ENCODE measurements at regions not wholly inside any gene's neighbourhood (a gene's known extent, or its start where the extent isn't known, plus 50 kb on each side); places are given as distances from the start of the nearest gene placed in this dataset.
A peak's percentile ranks its signal among the peaks of the same experiment; 100 is the strongest.

GRCh38 chr11:29187215-29187614, 829.6 kb downstream of the KCNA4 start:
- H3K4me3 ChIP-seq (ENCODE audit: low read length): no peak overlapping the region

GRCh38 chr11:29184939-29185890, 831.6 kb downstream of the KCNA4 start:
- no peaks in the 10 kb centered on the region for H3K9me3 ChIP-seq (ENCODE audit: control insufficient read depth, insufficient read depth, low read length)
- DNase-seq (ENCODE audit: low read depth, low spot score): no peak
- H3K4me3 ChIP-seq (ENCODE audit: low read length): no peak overlapping the region
- H3K27ac ChIP-seq (ENCODE audit: low read length): no peak overlapping the region
- no peaks in the 10 kb centered on the region for H3K36me3 ChIP-seq (ENCODE audit: control insufficient read depth, insufficient read depth, low read length)
- H3K4me1 ChIP-seq (ENCODE audit: control insufficient read depth, insufficient read depth, low read length): no peaks in the 10 kb centered on the region; the same call in 1 of the 2 replicates
- WGBS (ENCODE audit: insufficient coverage, insufficient read length): no CpG with 5 or more reads among the region's 7 CpGs
- no peaks in the 10 kb centered on the region for H3K27me3 ChIP-seq (ENCODE audit: control insufficient read depth, insufficient read depth, low read length)

More at GRCh38 chr11:29187215-29187614, 829.6 kb downstream of the KCNA4 start:
- Histone ChIP-seq H3K9me3 (ENCODE audit: control insufficient read depth, insufficient read depth, low read length) (no peaks in the 10 kb centered on the region), H3K36me3 (ENCODE audit: control insufficient read depth, insufficient read depth, low read length) (no peaks in the 10 kb centered on the region), H3K27me3 (ENCODE audit: control insufficient read depth, insufficient read depth, low read length) (no peaks in the 10 kb centered on the region), H3K4me1 (ENCODE audit: control insufficient read depth, insufficient read depth, low read length) (no peaks in the 10 kb centered on the region; the same call in 1 of the 2 replicates), H3K27ac (ENCODE audit: low read length) (no peak overlapping the region)
- no peak for DNase-seq (ENCODE audit: low read depth, low spot score)
- WGBS (ENCODE audit: insufficient coverage, insufficient read length): no CpG with 5 or more reads among the region's 1 CpG

DNA sequence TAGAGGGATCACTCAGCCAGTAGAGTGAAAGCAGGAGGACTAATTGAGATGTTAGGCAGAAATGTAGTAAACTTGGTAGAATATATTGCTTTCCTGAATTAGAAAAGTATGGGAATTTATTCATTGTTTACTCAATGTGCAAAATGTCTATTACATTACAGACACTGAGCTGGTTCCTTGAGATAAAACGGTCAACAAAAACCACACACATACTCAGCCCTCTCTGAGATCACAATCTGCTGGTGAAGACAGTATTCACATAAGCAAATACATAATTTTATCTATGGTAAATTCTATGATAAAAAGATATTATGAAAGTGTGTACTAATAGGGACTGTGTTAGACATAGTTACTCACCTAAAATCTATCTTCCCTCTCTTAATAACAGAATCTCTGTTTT, 833.5 kb downstream of the KCNA4 start:
- Histone ChIP-seq H3K4me1 (ENCODE audit: control insufficient read depth, insufficient read depth, low read length) (no peaks in the 10 kb centered on the region; the same call in 1 of the 2 replicates), H3K9me3 (ENCODE audit: control insufficient read depth, insufficient read depth, low read length) (no peaks in the 10 kb centered on the region), H3K27ac (ENCODE audit: low read length) (no peak overlapping the region), H3K4me3 (ENCODE audit: low read length) (no peak overlapping the region), H3K36me3 (ENCODE audit: control insufficient read depth, insufficient read depth, low read length) (no peaks in the 10 kb centered on the region), H3K27me3 (ENCODE audit: control insufficient read depth, insufficient read depth, low read length) (no peaks in the 10 kb centered on the region)
- WGBS (ENCODE audit: insufficient coverage, insufficient read length): no CpG with 5 or more reads among the region's 1 CpG
- DNase-seq (ENCODE audit: low read depth, low spot score): no peak

DNA sequence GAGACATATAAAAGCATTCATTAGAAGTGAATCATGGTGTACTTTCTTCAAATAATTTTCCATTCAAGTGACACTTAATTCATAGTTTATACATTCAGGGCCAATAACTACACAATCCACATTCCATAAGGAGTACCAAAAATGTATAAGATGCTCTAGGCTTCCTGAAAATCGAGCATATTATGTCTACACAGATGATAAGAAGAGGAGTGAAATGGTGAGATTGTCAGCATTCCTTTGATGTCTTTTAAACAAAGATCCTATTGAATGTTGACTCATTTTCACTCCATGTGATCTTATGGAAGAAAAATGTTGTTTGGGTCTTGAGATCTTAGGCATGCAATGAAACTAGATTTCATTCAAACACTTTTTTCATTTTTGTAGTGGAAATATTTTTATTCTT, 843.2 kb downstream of the KCNA4 start:
- no peaks in the 10 kb centered on the region for H3K27me3 ChIP-seq (ENCODE audit: control insufficient read depth, insufficient read depth, low read length)
- H3K27ac ChIP-seq (ENCODE audit: low read length): no peak overlapping the region
- no peak for DNase-seq (ENCODE audit: low read depth, low spot score)
- H3K4me1 ChIP-seq (ENCODE audit: control insufficient read depth, insufficient read depth, low read length): no peaks in the 10 kb centered on the region
- no peaks in the 10 kb centered on the region for H3K9me3 ChIP-seq (ENCODE audit: control insufficient read depth, insufficient read depth, low read length)
- H3K4me3 ChIP-seq (ENCODE audit: low read length): no peak overlapping the region
- no CpG with 5 or more reads among the region's 1 CpG for WGBS (ENCODE audit: insufficient coverage, insufficient read length)
- H3K36me3 ChIP-seq (ENCODE audit: control insufficient read depth, insufficient read depth, low read length): no peaks in the 10 kb centered on the region

GRCh38 chr11:29171360-29171950, 845.4 kb downstream of the KCNA4 start:
- Histone ChIP-seq H3K4me3 (ENCODE audit: low read length) (no peak overlapping the region), H3K4me1 (ENCODE audit: control insufficient read depth, insufficient read depth, low read length) (no peaks in the 10 kb centered on the region), H3K27me3 (ENCODE audit: control insufficient read depth, insufficient read depth, low read length) (no peaks in the 10 kb centered on the region), H3K9me3 (ENCODE audit: control insufficient read depth, insufficient read depth, low read length) (no peaks in the 10 kb centered on the region), H3K27ac (ENCODE audit: low read length) (no peak overlapping the region), H3K36me3 (ENCODE audit: control insufficient read depth, insufficient read depth, low read length) (no peaks in the 10 kb centered on the region)
- no peak for DNase-seq (ENCODE audit: low read depth, low spot score)
- WGBS (ENCODE audit: insufficient coverage, insufficient read length): no CpG with 5 or more reads among the region's 1 CpG

- H3K4me1 ChIP-seq (ENCODE audit: control insufficient read depth, insufficient read depth, low read length): no peaks in the 10 kb centered on the region
- no peak overlapping the region for H3K27ac ChIP-seq (ENCODE audit: low read length)
- WGBS (ENCODE audit: insufficient coverage, insufficient read length): no CpG with 5 or more reads among the region's 1 CpG
- no peak for DNase-seq (ENCODE audit: low read depth, low spot score)
- H3K4me3 ChIP-seq (ENCODE audit: low read length): no peak overlapping the region
- H3K27me3 ChIP-seq (ENCODE audit: control insufficient read depth, insufficient read depth, low read length): no peaks in the 10 kb centered on the region
- no peaks in the 10 kb centered on the region for H3K36me3 ChIP-seq (ENCODE audit: control insufficient read depth, insufficient read depth, low read length)
- no peaks in the 10 kb centered on the region for H3K9me3 ChIP-seq (ENCODE audit: control insufficient read depth, insufficient read depth, low read length)
Measured at GRCh38 chr11:29166306-29166705, 850.5 kb downstream of the KCNA4 start.

- Histone ChIP-seq H3K9me3 (ENCODE audit: control insufficient read depth, insufficient read depth, low read length) (no peaks in the 10 kb centered on the region), H3K36me3 (ENCODE audit: control insufficient read depth, insufficient read depth, low read length) (no peaks in the 10 kb centered on the region), H3K27me3 (ENCODE audit: control insufficient read depth, insufficient read depth, low read length) (no peaks in the 10 kb centered on the region), H3K4me3 (ENCODE audit: low read length) (no peak overlapping the region), H3K4me1 (ENCODE audit: control insufficient read depth, insufficient read depth, low read length) (no peaks in the 10 kb centered on the region), H3K27ac (ENCODE audit: low read length) (no peak overlapping the region)
- no peak for DNase-seq (ENCODE audit: low read depth, low spot score)
- WGBS (ENCODE audit: insufficient coverage, insufficient read length): no CpG with 5 or more reads among the region's 2 CpGs
Measured at GRCh38 chr11:29163231-29163630, 853.6 kb downstream of the KCNA4 start.

GRCh38 chr11:29162491-29162890, 854.3 kb downstream of the KCNA4 start:
- no CpG with 5 or more reads among the region's 2 CpGs for WGBS (ENCODE audit: insufficient coverage, insufficient read length)

GRCh38 chr11:29161191-29161590, 855.6 kb downstream of the KCNA4 start:
- Histone ChIP-seq H3K36me3 (ENCODE audit: control insufficient read depth, insufficient read depth, low read length) (no peaks in the 10 kb centered on the region), H3K4me1 (ENCODE audit: control insufficient read depth, insufficient read depth, low read length) (no peaks in the 10 kb centered on the region), H3K27ac (ENCODE audit: low read length) (no peak overlapping the region), H3K9me3 (ENCODE audit: control insufficient read depth, insufficient read depth, low read length) (no peaks in the 10 kb centered on the region), H3K4me3 (ENCODE audit: low read length) (no peak overlapping the region), H3K27me3 (ENCODE audit: control insufficient read depth, insufficient read depth, low read length) (no peaks in the 10 kb centered on the region)
- no peak for DNase-seq (ENCODE audit: low read depth, low spot score)
- no CpG with 5 or more reads among the region's 1 CpG for WGBS (ENCODE audit: insufficient coverage, insufficient read length)

More at GRCh38 chr11:29162491-29162890, 854.3 kb downstream of the KCNA4 start:
- no peaks in the 10 kb centered on the region for H3K27me3 ChIP-seq (ENCODE audit: control insufficient read depth, insufficient read depth, low read length)
- no peaks in the 10 kb centered on the region for H3K4me1 ChIP-seq (ENCODE audit: control insufficient read depth, insufficient read depth, low read length)
- H3K27ac ChIP-seq (ENCODE audit: low read length): no peak overlapping the region
- DNase-seq (ENCODE audit: low read depth, low spot score): no peak
- no peaks in the 10 kb centered on the region for H3K36me3 ChIP-seq (ENCODE audit: control insufficient read depth, insufficient read depth, low read length)
- no peaks in the 10 kb centered on the region for H3K9me3 ChIP-seq (ENCODE audit: control insufficient read depth, insufficient read depth, low read length)
- no peak overlapping the region for H3K4me3 ChIP-seq (ENCODE audit: low read length)

DNA sequence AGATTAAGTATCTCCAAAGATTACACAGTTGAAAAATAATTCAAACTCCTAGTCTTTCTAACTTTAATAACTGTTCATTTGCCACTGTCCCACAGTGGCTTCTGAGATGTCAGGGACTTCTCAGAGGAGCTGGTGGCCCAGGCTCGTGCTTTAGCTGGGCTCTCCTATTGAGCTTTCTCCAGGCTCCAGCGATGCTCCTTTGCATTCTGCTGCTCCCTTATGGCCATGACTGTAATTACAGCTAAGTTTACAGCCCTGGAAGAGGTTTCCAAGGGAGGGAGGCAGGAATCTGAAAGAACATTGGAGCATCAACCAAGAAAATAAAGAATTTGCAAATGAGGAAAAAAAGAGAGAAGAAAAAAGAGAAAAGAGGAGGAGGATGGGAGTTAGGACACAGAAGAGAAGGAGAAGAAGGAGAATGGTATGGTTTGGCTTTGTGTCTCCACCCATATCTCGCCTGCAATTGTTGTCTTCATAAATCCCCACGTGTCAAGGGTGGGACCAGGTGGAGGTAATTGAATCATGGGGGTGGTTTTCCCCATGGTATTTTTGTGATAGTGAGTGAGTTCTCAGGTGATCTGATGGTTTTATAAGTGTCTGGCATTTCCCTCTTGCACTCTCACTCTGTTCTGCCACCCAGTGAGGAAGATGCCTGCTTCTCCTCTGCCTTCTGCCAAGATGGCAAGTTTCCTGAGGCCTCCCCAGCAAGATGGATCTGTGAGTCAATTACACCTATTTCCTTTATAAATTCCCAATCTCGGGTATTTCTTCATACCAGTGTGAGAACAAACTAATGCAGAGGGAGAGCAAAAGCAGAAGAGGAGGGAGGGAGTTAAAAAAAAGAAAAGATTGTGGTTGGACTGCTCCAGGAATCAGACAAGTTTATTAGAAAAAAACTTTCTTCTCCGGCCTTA, 857.0 kb downstream of the KCNA4 start:
- WGBS (ENCODE audit: insufficient coverage, insufficient read length): no CpG with 5 or more reads among the region's 6 CpGs
- peak; percentile 54 for DNase-seq (ENCODE audit: low read depth, low spot score)
- H3K27me3 ChIP-seq (ENCODE audit: control insufficient read depth, insufficient read depth, low read length): no peaks in the 10 kb centered on the region
- H3K9me3 ChIP-seq (ENCODE audit: control insufficient read depth, insufficient read depth, low read length): no peaks in the 10 kb centered on the region
- H3K4me3 ChIP-seq (ENCODE audit: low read length): no peak overlapping the region
- H3K4me1 ChIP-seq (ENCODE audit: control insufficient read depth, insufficient read depth, low read length): no peaks in the 10 kb centered on the region
- H3K36me3 ChIP-seq (ENCODE audit: control insufficient read depth, insufficient read depth, low read length): no peaks in the 10 kb centered on the region
- no peak overlapping the region for H3K27ac ChIP-seq (ENCODE audit: low read length)
